Upper lobe of left lung (tissue), 6 donors: ENCODE measurements at regions not wholly inside any gene's neighbourhood (a gene's known extent, or its start where the extent isn't known, plus 50 kb on each side); places are given as distances from the start of the nearest gene placed in this dataset.

Experiments
- ATAC-seq, 2 donors: fragments of 200-7000 bp; cut with Tn5 transposase; one replicate each; pipeline ENCODE4 v1.9.1; 2022; ENCODE audit warnings: mild to moderate bottlenecking in 2 of 2, moderate library complexity in 2 of 2; ENCODE audit not compliant: low FRiP score in 2 of 2
- DNase-seq, 2 donors: peaks; one replicate each; pipeline ENCODE4 v3.0.0-alpha.2; 2019 to 2020
- H3K27ac ChIP-seq, 4 donors: fragments of 200-600 bp; sonication (generic); one replicate each; pipeline ENCODE4 v1.5.1; 2016 to 2019
- H3K27me3 ChIP-seq, 4 donors: fragments of 200-600 bp; sonication (generic); one replicate each; pipeline ENCODE4 v1.5.1; 2017 to 2019
- H3K36me3 ChIP-seq, 4 donors: fragments of 200-600 bp; sonication (generic); one replicate each; pipeline ENCODE4 v1.5.1; 2016 to 2019
- H3K4me1 ChIP-seq, 4 donors: fragments of 200-600 bp; sonication (generic); one replicate each; pipeline ENCODE4 v1.5.1; 2018 to 2019
- H3K4me3 ChIP-seq, 4 donors: fragments of 200-600 bp; sonication (generic); one replicate each; pipeline ENCODE4 v1.5.1; 2017 to 2019; ENCODE audit warnings: mild to moderate bottlenecking in 2 of 4, moderate library complexity in 1 of 4
- H3K9me3 ChIP-seq, 4 donors: fragments of 200-600 bp; sonication (generic); one replicate each; pipeline ENCODE4 v1.5.1; 2018 to 2019
- CTCF ChIP-seq, 6 experiments: fragments of 450-650 bp in 4 of 6; fragments of 200-600 bp in 2 of 6; sonication (generic) in 2 of 6; IDR thresholded peaks; one replicate each; pipeline ENCODE4 v1.5.1; 2016 to 2019; ENCODE audit warnings: antibody characterized with exemption in 6 of 6
- EP300 ChIP-seq, 4 donors: sonication (generic); formaldehyde crosslinking; IDR thresholded peaks; one replicate each; pipeline ENCODE4 v1.5.1; 2017; ENCODE audit warnings: antibody characterized with exemption in 4 of 4, control low read depth in 2 of 4
- POLR2A ChIP-seq, 4 donors: fragments of 450-650 bp; IDR thresholded peaks; one replicate each; pipeline ENCODE4 v1.5.1; 2016 to 2017; ENCODE audit warnings: antibody characterized with exemption in 4 of 4, mild to moderate bottlenecking in 2 of 4
- POLR2AphosphoS5 ChIP-seq, 2 donors: sonication (generic); formaldehyde crosslinking; IDR thresholded peaks; one replicate each; pipeline ENCODE4 v1.5.1; 2017; ENCODE audit warnings: antibody characterized with exemption in 2 of 2
- WGBS, 2 donors: methylation state at CpG; one replicate each; pipeline ENCODE4 v1.1.5; 2017 to 2018; 5-methylcytosine and 5-hydroxymethylcytosine counted together
- donor health status: DM: no; HTN: no; CAD: no; lungs with moderate emphysema.
- donor health status: DM: no; HTN: yes; CAD: no; lungs with severe emphysema.

GRCh38 chr18:76685402-76685801 is 137.0 kb upstream of the ZNF236 start:
- TF ChIP-seq CTCF (IDR thresholded peaks at IDR 0.05) (no peak), POLR2A (IDR thresholded peaks at IDR 0.05) (no peak), EP300 (IDR thresholded peaks at IDR 0.05) (no peak), POLR2AphosphoS5 (IDR thresholded peaks at IDR 0.05) (no peak)
- H3K27me3 ChIP-seq = no peaks in the 10 kb centered on the region
- H3K4me3 ChIP-seq = no peak overlapping the region
- H3K4me1 ChIP-seq = no peaks in the 10 kb centered on the region
- H3K36me3 ChIP-seq = no peaks in the 10 kb centered on the region
- no peaks in the 10 kb centered on the region for H3K9me3 ChIP-seq
- 64 to 82% methylated on average over 5 to 7 of the region's 7 CpGs for WGBS, 2 donors
- ATAC-seq = no peak
- no peak overlapping the region for H3K27ac ChIP-seq
- no peak for DNase-seq

GRCh38 chr18:76684265-76684664 is 138.1 kb upstream of the ZNF236 start:
- DNase-seq = peak in 1 of 2 donors; percentile 64
- Histone ChIP-seq H3K4me1 (no peaks in the 10 kb centered on the region), H3K36me3 (no peaks in the 10 kb centered on the region), H3K27me3 (no peaks in the 10 kb centered on the region), H3K4me3 (no peak overlapping the region), H3K27ac (no peak overlapping the region), H3K9me3 (no peaks in the 10 kb centered on the region)
- WGBS, 2 donors = 80 to 85% methylated on average over 2 to 16 of the region's 16 CpGs
- TF ChIP-seq EP300 (IDR thresholded peaks at IDR 0.05) (no peak), POLR2A (IDR thresholded peaks at IDR 0.05) (no peak)
- no peak for ATAC-seq

- H3K27me3 ChIP-seq = no peaks in the 10 kb centered on the region
- DNase-seq = no peak
- TF ChIP-seq CTCF (IDR thresholded peaks at IDR 0.05) (no peak), POLR2A (IDR thresholded peaks at IDR 0.05) (no peak), EP300 (IDR thresholded peaks at IDR 0.05) (no peak), POLR2AphosphoS5 (IDR thresholded peaks at IDR 0.05) (no peak)
- H3K9me3 ChIP-seq = no peaks in the 10 kb centered on the region
- H3K4me1 ChIP-seq = no peaks in the 10 kb centered on the region
- H3K27ac ChIP-seq = no peak overlapping the region
- ATAC-seq = no peak
- no peak overlapping the region for H3K4me3 ChIP-seq
- WGBS, 2 donors = 58 to 66% methylated on average over 8 of the region's 8 CpGs
- no peaks in the 10 kb centered on the region for H3K36me3 ChIP-seq
Measured at GRCh38 chr18:76679945-76680344, 142.4 kb upstream of the ZNF236 start.

- DNase-seq (no peak), ATAC-seq (no peak)
Measured at GRCh38 chr18:76679259-76679658, 143.1 kb upstream of the ZNF236 start.

GRCh38 chr18:76678248-76678647 is 144.1 kb upstream of the ZNF236 start:
- H3K4me1 ChIP-seq = no peaks in the 10 kb centered on the region
- H3K36me3 ChIP-seq = no peaks in the 10 kb centered on the region
- H3K9me3 ChIP-seq = no peaks in the 10 kb centered on the region
- TF ChIP-seq POLR2A (IDR thresholded peaks at IDR 0.05) = no peak
- TF ChIP-seq EP300 (IDR thresholded peaks at IDR 0.05) = no peak
- TF ChIP-seq CTCF (IDR thresholded peaks at IDR 0.05) = no peak
- TF ChIP-seq POLR2AphosphoS5 (IDR thresholded peaks at IDR 0.05) = no peak
- DNase-seq (no peak), ATAC-seq (no peak)
- H3K27me3 ChIP-seq = no peaks in the 10 kb centered on the region
- 80 to 81% methylated on average over 8 of the region's 8 CpGs for WGBS, 2 donors
- H3K4me3 ChIP-seq = no peak overlapping the region
- no peak overlapping the region for H3K27ac ChIP-seq

More at GRCh38 chr18:76679259-76679658, 143.1 kb upstream of the ZNF236 start:
- no peaks in the 10 kb centered on the region for H3K27me3 ChIP-seq
- H3K27ac ChIP-seq = no peak overlapping the region
- H3K36me3 ChIP-seq = no peaks in the 10 kb centered on the region
- no peak overlapping the region for H3K4me3 ChIP-seq
- no peaks in the 10 kb centered on the region for H3K9me3 ChIP-seq
- H3K4me1 ChIP-seq = no peaks in the 10 kb centered on the region
- 79 to 88% methylated on average over 6 to 7 of the region's 7 CpGs for WGBS, 2 donors
- no peak for TF ChIP-seq CTCF (IDR thresholded peaks at IDR 0.05)
- no peak for TF ChIP-seq POLR2AphosphoS5 (IDR thresholded peaks at IDR 0.05)
